CD14-positive monocyte (primary cell): ENCODE measurements at regions not wholly inside any gene's neighbourhood (a gene's known extent, or its start where the extent isn't known, plus 50 kb on each side); places are given as distances from the start of the nearest gene placed in this dataset.

Experiments
- DNase-seq, 3 donors: peaks; one replicate each; pipeline ENCODE4 v3.0.0-alpha.2; 2011 to 2022
- H2AFZ ChIP-seq: 2 replicates; pipeline ENCODE4 v1.6.0; 2012; ENCODE audit warnings: mild to moderate bottlenecking, low read depth, low read length, inconsistent platforms; ENCODE audit not compliant: insufficient read depth, poor library complexity, severe bottlenecking
- H3K27ac ChIP-seq, 2 donors: 1 replicate in 1 of 2; 2 replicates in 1 of 2; pipeline ENCODE4 v1.5.1; 2012 to 2013; ENCODE audit warnings: low read length in 2 of 2, control low read depth in 1 of 2, inconsistent platforms in 1 of 2, low read depth in 1 of 2, mild to moderate bottlenecking in 1 of 2
- H3K27me3 ChIP-seq, 2 donors: one replicate each; pipeline versions ENCODE4 v1.6.0 to v1.6.1; 2011 to 2013; ENCODE audit warnings: low read length in 2 of 2; ENCODE audit not compliant: control insufficient read depth in 2 of 2, insufficient read depth in 2 of 2
- H3K36me3 ChIP-seq, 2 donors: replicated peaks in 1 of 2; 1 replicate in 1 of 2; 2 replicates in 1 of 2; pipeline versions ENCODE4 v1.5.1 to v1.6.1; 2012 to 2013; ENCODE audit warnings: low read length in 2 of 2, control low read depth in 1 of 2, inconsistent platforms in 1 of 2, mild to moderate bottlenecking in 1 of 2; ENCODE audit not compliant: insufficient read depth in 2 of 2, control insufficient read depth in 1 of 2
- H3K4me1 ChIP-seq, 2 donors: 1 replicate in 1 of 2; 2 replicates in 1 of 2; pipeline versions ENCODE4 v1.5.1 to v1.6.1; 2012 to 2013; ENCODE audit warnings: low read length in 2 of 2, control low read depth in 1 of 2, inconsistent platforms in 1 of 2, mild to moderate bottlenecking in 1 of 2, moderate library complexity in 1 of 2; ENCODE audit not compliant: insufficient read depth in 2 of 2, control insufficient read depth in 1 of 2
- H3K4me2 ChIP-seq: replicated peaks from 2 replicates; pipeline ENCODE3; 2012; ENCODE audit warnings: low read length, moderate library complexity, mild to moderate bottlenecking; ENCODE audit not compliant: poor library complexity, severe bottlenecking; ENCODE audit errors: extremely low read depth
- H3K4me3 ChIP-seq, 3 experiments: fragments of 200-600 bp in 1 of 3; sonication (generic) in 1 of 3; replicated peaks in 1 of 3; 1 replicate in 2 of 3; 2 replicates in 1 of 3; pipeline ENCODE4 v1.5.1; 2011 to 2013; ENCODE audit warnings: low read length in 3 of 3, mild to moderate bottlenecking in 3 of 3, control low read depth in 2 of 3, low read depth in 2 of 3, inconsistent platforms in 1 of 3, moderate library complexity in 1 of 3
- H3K79me2 ChIP-seq: 2 replicates; pipeline ENCODE4 v1.6.0; 2012; ENCODE audit warnings: mild to moderate bottlenecking, control low read depth, inconsistent platforms, low read length, moderate library complexity; ENCODE audit not compliant: insufficient read depth
- H3K9ac ChIP-seq: 2 replicates; pipeline ENCODE4 v1.6.0; 2017; ENCODE audit warnings: low read length, mild to moderate bottlenecking; ENCODE audit not compliant: insufficient read depth, poor library complexity, severe bottlenecking
- H3K9me3 ChIP-seq, 2 donors: replicated peaks in 1 of 2; 1 replicate in 1 of 2; 2 replicates in 1 of 2; pipeline versions ENCODE4 v1.5.1 to v1.6.1; 2012 to 2013; ENCODE audit warnings: low read length in 2 of 2, control low read depth in 1 of 2; ENCODE audit not compliant: control insufficient read depth in 1 of 2, insufficient read depth in 1 of 2
- H4K20me1 ChIP-seq: 2 replicates; pipeline ENCODE4 v1.6.0; 2012; ENCODE audit warnings: mild to moderate bottlenecking, low read length, control low read depth, moderate library complexity; ENCODE audit not compliant: insufficient read depth
- H3K27ac Mint-ChIP-seq, 7 donors: one replicate each; pipeline ENCODE4 v1.8.0; 2020; ENCODE audit warnings: mild to moderate bottlenecking in 7 of 7, mixed read lengths in 7 of 7, moderate library complexity in 6 of 7, inconsistent platforms in 2 of 7
- H3K27me3 Mint-ChIP-seq, 3 donors: one replicate each; pipeline ENCODE4 v1.8.0; 2021 to 2022; ENCODE audit warnings: low read depth in 3 of 3, mild to moderate bottlenecking in 3 of 3, mixed read lengths in 3 of 3, moderate library complexity in 3 of 3, inconsistent platforms in 1 of 3
- H3K36me3 Mint-ChIP-seq, 2 donors: one replicate each; pipeline ENCODE4 v1.8.0; 2020; ENCODE audit warnings: mixed read lengths in 2 of 2, inconsistent platforms in 1 of 2, mild to moderate bottlenecking in 1 of 2
- H3K4me1 Mint-ChIP-seq: one replicate; pipeline ENCODE4 v1.8.0; 2020; ENCODE audit warnings: mild to moderate bottlenecking, mixed read lengths
- H3K4me3 Mint-ChIP-seq, 2 donors: one replicate each; pipeline ENCODE4 v1.8.0; 2020; ENCODE audit warnings: mild to moderate bottlenecking in 2 of 2, mixed read lengths in 2 of 2, moderate library complexity in 1 of 2
- H3K9me3 Mint-ChIP-seq, 7 donors: one replicate each; pipeline ENCODE4 v1.8.0; 2020 to 2022; ENCODE audit warnings: mixed read lengths in 7 of 7, mild to moderate bottlenecking in 6 of 7, moderate library complexity in 6 of 7, inconsistent platforms in 2 of 7
- CTCF ChIP-seq: fragments of 200-600 bp; IDR thresholded peaks from one replicate; pipeline ENCODE4 v1.8.0; 2022; ENCODE audit warnings: antibody characterized with exemption, mild to moderate bottlenecking
- WGBS: methylation state at CpG from one replicate; pipeline ENCODE4 v1.1.5; 2013; ENCODE audit warnings: missing lambda C conversion rate; ENCODE audit not compliant: insufficient coverage; 5-methylcytosine and 5-hydroxymethylcytosine counted together
- intact Hi-C, 2 donors: fragments of 100-400 bp; cut with micrococcal nuclease; formaldehyde crosslinking; loops; one replicate each; pipeline versions ENCODE4 v1.15.0 to v1.15.1; 2023

- Mint-ChIP-seq H3K9me3 (peaks cover 0 to 11% (median 9%) of the 10 kb centered on the region in 7 donors), H3K4me1 (peaks cover 29% of the 10 kb centered on the region), H3K27me3 (peaks cover 17 to 32% (median 28%) of the 10 kb centered on the region in 3 donors), H3K4me3 (no peak overlapping the region), H3K27ac (no peak overlapping the region), H3K36me3 (no peaks in the 10 kb centered on the region)
- Histone ChIP-seq H3K36me3 (no peaks in the 10 kb centered on the region), H3K4me2 (no peak overlapping the region), H3K27me3 (peaks cover 0 to 8% of the 10 kb centered on the region in 2 donors), H3K9me3 (peaks cover 0 to 4% of the 10 kb centered on the region in 2 donors), H4K20me1 (no peaks in the 10 kb centered on the region), H3K4me3 (no peak overlapping the region), H3K27ac (no peak overlapping the region), H3K9ac (no peak overlapping the region), H3K4me1 (peaks cover 10% of the 10 kb centered on the region in 2 donors), H3K79me2 (no peaks in the 10 kb centered on the region), H2AFZ (no peak overlapping the region)
- intact Hi-C loops: loop anchor here in 1 of 2 donors (10.0 kb wide), 1 partner anchor 904 kb away; no protein-coding TSS in a partner anchor
- no peak for TF ChIP-seq CTCF
- DNase-seq: no peak
- WGBS: 98% methylated on average over 11 of the region's 11 CpGs
Observed at GRCh38 chr15:70378126-70379031, 280.7 kb upstream of the TLE3 start.

DNA sequence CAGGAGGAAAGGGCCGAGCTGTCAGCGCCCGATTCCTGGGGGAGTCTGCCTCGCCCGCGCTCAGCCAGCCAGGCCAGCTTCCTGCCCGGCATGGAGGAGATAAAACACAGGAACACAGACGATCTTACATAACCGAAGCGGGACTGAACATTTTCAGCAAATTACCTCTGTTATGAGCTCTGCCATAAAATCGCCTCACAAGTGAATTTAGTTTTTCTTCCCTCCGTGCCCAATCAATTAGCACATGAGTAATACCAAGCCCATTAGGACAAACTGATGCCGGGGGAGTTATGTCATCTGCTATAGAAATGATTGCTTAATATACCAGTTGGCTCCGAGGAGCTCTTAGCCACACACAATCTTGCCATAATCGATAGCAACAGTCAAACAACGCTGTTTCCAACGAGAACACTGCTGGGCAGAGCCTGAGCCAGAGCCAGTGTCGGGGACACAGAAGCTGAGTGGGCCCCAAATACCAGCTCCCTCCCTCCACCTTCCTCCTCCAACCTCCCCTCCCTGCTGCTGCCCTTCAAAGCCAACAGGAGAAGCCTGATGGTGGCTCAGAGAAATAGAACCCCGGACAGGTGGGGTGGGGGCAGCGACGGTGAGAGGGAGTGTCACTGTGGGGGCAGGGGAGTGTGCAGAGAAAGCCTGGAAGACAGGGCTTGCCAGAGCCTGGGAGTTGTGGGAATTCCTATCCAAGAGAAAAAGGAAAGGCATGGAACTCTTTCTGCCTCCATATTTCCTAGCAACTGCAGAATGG, 279.4 kb upstream of the TLE3 start:
- Histone ChIP-seq H3K4me3 (peak overlapping the region in 1 of 3 experiments; percentile 46), H3K79me2 (no peaks in the 10 kb centered on the region), H3K27ac (no peak overlapping the region), H3K27me3 (peaks cover 0 to 8% of the 10 kb centered on the region in 2 donors), H3K9ac (no peak overlapping the region), H3K9me3 (peaks cover 0 to 4% of the 10 kb centered on the region in 2 donors), H3K36me3 (no peaks in the 10 kb centered on the region), H2AFZ (peak overlapping the region; percentile 59), H3K4me2 (peak overlapping the region; percentile 52), H3K4me1 (peaks cover 10% of the 10 kb centered on the region in 2 donors), H4K20me1 (no peaks in the 10 kb centered on the region)
- TF ChIP-seq CTCF: no peak
- intact Hi-C loops: loop anchor here in 1 of 2 donors (10.0 kb wide), 1 partner anchor 902 kb away; no protein-coding TSS in a partner anchor
- peak overlapping the region in 2 of 7 donors; percentile 22 to 37 for H3K27ac Mint-ChIP-seq
- peaks cover 17 to 36% (median 28%) of the 10 kb centered on the region in 3 donors for H3K27me3 Mint-ChIP-seq
- peak; percentile 50 to 55 (median 55) for DNase-seq
- H3K36me3 Mint-ChIP-seq: no peaks in the 10 kb centered on the region
- peaks cover 25% of the 10 kb centered on the region for H3K4me1 Mint-ChIP-seq
- WGBS: 12% methylated on average over 14 of the region's 21 CpGs
- peak overlapping the region; percentile 40 to 71 for H3K4me3 Mint-ChIP-seq
- H3K9me3 Mint-ChIP-seq: peaks cover 0 to 7% (median 6%) of the 10 kb centered on the region in 7 donors
